ENCODE measurements at regions not wholly inside any gene's neighbourhood (a gene's known extent, or its start where the extent isn't known, plus 50 kb on each side); places are given as distances from the start of the nearest gene placed in this dataset.

DNA sequence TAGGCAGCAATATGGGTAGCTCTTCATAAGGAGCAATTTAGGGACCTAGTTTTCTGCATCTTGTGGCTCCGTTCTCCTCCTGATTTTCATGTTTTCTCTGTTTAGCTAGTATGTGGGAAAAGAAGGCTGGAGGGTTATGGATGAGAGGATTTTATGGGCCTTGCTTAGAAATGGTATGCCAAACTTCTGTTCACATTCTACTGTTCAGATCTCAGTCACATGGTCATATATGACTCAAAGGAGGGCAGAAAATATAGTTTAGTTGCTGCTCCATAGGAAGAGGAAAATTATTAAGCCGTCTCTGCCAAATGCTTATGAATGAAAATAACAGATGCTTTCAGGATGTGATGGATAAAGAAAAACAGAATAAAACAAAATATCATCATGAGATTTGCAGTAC lies 361.8 kb upstream of the CWC22 start:
- no peak for DNase-seq (ENCODE audit: low spot score)

DNA sequence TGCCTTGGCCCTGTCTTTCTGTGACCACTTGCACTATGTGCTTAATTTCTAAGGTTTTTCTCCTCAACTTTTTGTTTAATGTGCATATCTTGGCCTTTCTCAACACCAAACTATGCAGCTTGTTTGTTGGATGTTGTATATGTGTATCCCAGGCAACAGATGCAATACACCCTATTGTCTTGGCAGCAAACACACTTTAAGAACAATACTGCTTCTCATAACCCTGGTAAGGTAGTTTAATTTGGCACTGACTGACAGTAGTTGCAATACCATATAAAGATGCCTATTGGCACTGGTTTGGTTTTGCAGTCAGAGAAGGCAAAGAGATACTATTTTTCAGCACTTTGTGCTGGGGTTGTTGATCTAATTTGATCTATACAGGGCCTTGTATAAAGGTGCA lies 360.7 kb upstream of the CWC22 start:
- no peak for DNase-seq (ENCODE audit: low spot score)

DNA sequence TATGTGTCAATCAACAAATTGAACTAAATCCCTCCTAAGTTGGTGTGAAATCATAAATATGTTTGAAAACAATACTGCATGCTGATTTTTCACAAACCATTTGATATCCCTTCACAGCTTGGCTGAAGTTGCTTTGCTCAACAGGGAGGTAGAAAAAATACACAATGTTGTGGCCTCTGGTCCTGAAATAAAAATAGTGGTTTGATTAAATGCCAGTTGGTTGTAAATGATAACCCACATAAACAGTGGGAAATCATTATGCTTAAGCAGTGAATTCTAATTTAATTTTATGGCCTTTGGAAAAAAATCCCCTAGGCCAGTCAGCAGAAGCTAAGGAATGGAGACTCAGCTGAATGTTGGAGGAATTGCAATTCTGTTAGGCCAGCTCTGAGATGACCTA lies 359.4 kb upstream of the CWC22 start:
- DNase-seq (ENCODE audit: low spot score): no peak

DNA sequence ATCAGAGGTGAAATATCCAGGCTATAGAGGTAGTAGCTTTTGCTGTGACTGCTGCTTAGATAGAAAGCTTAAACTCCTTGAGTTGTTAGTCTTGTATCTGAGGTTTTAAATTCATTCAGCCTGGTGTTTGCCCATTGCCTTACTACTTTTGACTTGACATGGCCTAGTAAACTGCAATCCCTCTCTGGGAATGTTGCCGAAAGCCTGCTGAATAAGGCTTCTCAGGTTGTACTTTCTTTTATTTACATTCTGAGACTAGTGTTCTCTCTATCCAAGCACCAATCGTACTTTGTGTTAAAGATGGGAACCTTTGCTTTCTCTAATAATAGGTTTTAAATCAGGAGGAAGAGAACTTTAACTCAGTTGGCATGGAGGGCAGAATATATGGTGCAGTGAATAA lies 357.6 kb upstream of the CWC22 start:
- DNase-seq (ENCODE audit: low spot score): no peak

DNA sequence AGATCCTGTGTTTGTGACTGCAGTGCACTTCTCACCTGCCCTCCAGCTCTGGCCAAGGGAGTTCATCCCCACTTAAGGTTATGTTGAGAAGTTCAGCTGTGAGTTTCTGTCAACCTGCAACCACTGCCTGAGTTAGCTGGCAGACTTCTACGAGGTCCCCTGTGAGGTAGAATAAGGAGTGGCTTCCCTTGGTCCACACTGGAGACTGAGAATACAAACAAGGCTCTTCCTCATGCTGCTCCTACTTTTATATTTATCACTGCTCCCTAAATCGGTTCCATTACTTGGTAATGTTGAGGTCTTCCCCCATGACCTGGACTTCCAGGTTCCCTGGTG lies 353.2 kb upstream of the CWC22 start:
- DNase-seq (ENCODE audit: low spot score): no peak

DNA sequence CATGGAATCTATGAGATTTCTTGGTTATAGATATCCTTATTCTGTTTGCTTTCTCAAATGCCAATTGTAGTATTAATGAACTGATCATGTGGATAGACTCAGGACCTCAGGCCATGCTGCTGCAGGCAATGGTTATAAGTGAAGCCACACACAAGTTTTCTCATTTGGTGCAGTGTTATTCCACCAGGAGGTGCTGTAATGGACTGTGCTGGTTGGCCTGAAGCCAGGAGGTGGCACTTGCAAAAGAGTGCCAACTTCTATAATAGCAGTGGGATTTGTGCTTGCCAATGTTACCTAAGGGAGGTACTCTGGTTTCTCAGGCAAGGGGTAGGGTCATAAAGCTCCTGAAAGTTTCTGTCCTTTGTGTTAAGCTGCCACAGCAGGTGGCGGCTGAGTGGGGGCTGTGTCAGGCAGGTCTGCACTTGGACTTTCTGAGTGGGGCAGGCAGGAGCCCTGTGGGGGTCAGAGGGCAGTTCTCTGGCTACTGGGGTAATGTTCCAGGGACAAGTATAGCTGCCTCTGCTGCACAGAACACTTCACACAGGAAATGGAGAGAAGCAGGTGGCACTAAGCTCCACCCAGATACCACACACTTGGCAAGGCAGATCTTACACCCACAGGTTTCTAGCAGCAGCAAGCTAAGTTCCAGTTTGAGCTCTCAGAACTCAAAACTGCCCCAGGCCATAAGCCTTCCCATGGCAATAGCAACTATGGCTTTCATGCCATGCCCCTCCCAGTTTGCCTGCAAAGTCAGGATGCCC lies 352.6 kb upstream of the CWC22 start:
- no peak for DNase-seq (ENCODE audit: low spot score)

DNA sequence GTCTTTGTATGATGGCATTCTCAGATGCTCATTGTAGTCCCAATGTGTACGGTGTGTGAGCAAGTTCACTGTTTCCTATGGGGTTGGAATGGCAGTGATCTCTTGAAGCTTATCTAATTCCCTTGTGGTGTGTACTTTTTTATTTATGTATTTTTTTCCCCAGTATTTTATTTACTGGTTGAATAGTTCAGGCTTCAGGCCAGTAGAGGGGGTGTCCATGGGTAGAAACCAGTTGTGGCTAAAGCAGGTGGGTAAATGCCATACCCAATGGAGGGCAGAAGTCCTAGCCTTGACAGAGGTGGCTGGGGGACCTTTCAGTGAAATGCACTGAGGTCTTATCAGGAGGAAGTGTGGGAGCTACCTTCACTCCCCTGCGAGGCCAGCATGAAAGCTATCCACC lies 351.4 kb upstream of the CWC22 start:
- DNase-seq (ENCODE audit: low spot score): no peak

DNA sequence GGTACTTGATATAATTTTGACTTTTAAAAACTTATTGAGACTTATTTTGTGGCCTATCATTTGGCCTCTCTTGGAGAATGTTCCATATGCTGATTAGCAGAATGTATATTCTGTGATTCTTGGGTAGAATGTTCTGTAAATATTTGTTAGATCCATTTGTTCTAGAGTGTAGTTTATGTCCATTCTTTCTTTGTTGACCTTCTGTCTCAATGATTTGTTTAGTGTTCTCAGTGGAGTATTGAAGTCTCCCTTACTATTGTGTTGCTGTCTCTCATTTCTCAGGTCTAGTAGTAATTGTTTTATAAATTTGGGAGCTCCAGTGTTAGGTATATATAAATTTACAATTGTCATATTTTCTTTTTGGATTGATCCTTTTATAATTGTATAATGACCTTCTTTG lies 349.6 kb upstream of the CWC22 start:
- no peak for DNase-seq (ENCODE audit: low spot score)

DNA sequence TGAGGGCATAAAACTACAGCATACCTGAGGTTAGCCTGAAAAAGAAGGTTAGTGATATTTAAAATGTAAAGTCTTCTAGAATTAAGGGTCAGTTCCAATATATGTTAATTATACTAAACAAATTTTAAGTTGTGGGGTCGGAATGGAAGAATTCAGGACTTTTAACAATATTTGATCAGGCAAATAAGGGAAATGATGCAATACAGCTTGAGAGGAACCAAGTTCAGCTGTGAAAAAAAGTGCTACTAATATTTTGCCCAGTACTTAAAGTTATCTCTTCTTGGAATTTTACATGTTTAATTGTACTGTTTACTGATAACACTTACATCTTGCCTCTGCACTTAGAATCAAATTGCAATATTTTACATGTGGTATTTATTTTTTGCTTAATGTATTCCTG lies 345.5 kb upstream of the CWC22 start:
- DNase-seq (ENCODE audit: low spot score): no peak

DNA sequence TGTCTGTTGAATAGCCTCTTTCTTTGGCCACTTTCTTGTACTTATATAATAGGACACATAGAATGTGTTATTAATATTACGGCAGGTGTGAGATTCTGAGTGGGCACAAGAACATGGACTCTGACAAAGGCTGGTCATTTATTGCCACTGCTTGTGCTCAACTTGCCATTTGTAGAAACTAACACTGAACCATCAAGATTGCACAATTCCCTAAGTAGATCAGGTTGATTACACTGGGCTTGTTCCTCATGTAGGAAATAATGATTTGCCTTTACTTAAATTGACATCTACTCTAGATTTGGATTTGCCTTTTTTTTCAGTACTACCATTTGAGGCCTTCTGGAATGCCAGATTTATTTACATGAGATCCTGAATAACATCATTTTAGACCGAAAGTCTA lies 342.7 kb upstream of the CWC22 start:
- DNase-seq (ENCODE audit: low spot score): no peak

DNA sequence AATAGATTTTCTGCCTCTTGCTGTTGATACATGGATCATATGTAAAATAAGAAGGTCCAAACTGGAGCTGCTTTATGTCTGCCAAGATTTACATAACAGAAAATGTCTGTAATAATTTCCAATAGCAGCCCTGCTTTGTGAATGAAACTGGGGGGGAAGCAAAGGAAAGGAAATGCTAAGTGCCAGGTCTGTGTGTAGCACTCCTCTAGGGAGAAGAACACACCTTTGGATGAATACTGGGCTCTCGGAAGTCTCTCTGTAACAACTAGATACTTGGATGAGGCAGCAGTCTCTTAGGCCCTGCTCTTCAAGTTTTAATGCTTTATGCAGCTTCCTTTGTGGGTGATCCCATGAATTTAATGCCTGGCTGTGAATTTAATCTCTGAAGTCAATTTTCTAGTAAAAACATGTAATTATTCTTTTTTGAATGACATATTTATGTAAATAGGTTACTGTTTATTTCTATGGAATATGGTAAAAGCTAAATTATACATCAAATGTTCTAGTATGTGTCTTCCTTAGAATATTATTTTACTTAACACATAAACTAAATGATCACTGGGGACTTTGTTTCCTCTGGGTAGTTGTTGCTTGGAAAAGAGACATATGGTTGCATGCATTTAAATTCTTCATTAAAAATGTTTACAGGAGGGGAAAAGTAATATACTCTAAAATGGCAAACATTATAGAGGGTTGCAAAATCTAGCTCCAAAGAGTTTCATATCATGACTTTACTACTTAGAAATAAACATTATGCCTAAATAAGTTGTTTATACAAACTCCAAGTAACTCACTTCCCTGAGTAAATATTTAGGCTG lies 336.6 kb upstream of the CWC22 start:
- DNase-seq (ENCODE audit: low spot score): no peak

DNA sequence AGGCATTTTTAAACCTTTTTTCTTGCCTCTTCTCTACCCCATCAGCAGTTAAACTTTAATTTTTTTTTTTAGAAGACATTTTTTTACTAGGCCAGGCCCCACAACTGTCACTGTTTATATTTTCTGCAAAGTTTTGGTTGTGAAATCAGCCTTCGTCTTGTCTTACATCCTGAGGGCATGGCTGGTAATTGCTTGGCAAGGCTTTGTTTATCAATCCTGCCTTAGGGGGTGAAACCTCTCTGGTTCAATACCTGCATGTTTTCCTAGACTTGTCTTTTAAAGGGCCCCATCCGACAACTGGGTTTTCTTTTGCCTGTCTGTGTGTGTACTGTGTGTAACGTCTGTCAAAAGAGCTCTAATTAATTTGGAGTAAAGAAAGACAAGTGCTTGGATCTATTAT lies 330.0 kb upstream of the CWC22 start:
- no peak for DNase-seq (ENCODE audit: low spot score)

DNA sequence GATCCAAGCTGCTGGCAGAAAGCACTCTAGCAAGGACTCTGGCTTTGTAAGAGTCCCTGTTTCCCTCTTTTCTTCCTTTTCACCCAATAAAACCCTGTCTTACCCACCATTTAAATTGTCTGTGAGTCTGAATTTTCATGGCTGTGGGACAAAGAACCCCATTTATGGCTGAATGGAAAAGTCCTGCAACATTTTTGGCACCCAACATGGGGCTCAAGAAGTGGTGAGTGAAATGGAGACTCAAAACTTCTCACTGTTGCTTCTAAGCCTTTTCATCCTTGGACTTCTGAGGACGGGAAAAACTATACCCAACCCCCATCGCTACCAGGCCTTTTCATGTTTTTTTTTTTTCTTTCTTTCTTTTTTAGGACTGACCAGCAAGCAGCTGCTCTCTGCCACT lies 329.5 kb upstream of the CWC22 start:
- no peak for DNase-seq (ENCODE audit: low spot score)

DNA sequence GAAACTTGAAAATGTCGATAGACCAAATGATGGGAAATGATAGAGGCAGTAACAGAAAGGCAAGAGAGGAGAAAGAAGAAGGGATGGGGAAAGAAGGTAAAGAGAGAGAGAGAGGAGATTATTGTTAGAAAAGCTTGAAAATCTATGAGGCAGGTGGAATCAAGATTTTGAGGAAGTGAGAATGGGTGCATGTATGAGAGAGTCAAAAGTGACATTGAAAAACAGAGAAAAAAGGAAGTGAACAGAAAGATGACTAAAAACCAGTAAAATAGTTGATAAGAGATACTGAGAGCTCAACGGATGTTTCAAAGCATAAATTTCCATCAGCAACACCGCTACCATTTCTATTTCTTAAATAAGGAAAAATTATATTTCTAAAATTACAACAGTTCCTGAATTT lies 327.4 kb upstream of the CWC22 start:
- no peak for DNase-seq (ENCODE audit: low spot score)

DNA sequence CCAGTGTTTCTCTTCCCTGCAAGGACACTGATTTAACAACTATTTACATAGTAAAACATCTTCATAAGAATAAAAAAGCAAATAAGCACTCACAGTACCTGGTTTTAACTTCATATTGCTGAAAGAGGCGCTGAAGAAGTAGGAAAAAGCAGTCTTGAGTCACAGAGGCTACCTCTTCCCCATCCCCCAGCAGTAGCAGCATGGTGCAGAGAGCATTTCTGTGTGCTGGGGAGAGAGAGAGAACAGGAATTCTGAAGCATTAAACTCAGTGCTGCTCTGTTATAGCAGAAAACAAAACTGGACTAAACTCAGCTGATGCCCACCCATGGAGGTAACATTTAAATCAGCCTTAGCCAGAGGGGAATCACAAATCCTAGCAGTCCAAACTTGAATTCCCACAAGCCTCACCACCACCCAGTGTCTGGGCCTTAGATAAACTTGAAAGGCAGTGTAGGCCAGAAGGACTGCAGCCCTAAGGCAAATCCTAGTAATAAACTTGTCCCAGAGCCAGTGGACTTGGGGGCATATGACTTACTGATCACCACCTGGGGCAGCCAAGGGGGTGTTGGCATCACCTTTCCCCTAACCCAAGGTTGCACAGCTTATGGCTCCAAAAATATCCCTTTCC lies 321.8 kb upstream of the CWC22 start:
- DNase-seq (ENCODE audit: low spot score): no peak

DNA sequence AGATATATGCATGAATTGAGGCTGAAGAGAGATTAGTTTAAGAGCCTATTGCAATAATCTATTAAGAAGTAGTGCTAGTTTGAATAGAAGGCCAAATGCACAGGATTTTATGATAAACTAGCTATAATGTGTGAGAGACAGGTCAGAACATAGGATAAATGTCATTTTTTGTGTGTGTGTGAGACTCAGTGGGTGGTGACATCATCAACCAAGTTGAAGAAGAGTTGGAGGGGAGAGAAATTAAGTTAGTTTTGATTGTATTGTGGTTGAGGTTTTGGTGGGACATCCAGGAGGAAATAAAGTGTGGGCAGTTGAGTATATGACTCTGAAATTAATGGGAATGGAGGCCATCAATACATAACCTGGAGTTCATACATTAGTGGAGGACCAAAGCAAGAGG lies 320.1 kb upstream of the CWC22 start:
- no peak for DNase-seq (ENCODE audit: low spot score)

DNA sequence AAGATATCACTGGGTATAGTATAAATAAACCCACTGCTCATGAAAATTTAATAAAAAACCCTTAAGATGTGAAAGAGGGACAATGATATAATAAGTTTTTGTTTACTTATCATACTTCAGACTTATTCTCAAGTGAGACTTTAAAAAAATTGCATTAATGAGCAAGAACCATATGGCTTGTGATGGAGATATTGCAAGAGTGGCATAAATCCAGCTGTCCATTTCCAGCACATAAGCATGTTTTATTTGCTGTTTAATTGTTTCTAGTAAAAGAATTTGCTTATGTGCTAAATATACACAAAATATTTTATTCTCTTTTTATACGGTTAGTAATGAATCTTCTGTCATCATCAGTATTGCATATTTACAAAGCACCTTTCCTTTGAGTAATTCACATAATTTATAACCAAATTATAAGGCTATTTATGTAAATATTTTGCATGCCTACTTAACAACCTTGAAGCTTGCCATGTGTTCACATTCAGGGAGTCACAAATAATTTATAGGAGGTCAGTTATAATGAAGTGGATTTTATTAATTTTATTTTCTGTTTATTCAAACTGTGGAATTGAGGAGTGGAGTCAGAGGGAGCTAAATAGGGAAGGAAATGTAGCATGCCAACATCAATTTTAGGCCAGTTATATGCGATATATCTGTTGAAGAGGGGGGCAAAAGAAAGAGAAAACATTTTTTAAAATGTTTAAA lies 318.5 kb upstream of the CWC22 start:
- no peak for DNase-seq (ENCODE audit: low spot score)

DNA sequence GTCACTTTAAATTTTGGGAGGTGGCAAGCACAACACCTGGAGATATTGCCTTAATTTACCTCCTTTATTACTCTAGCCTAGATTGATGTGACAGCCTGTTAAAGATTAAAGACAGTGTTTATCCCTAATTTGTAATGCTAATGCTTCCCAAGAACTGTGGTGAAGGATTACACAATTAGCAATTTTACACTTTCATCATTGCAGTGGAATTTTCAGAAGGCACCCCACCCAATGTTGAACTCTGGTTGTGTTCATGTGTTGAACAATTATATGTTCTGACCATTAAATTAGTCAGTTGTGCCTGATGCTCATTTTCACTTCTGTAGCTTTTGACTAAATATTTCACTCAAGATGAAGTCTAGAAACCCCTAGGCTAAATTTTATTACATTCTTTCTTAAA lies 317.1 kb upstream of the CWC22 start:
- no peak for DNase-seq (ENCODE audit: low spot score)

DNA sequence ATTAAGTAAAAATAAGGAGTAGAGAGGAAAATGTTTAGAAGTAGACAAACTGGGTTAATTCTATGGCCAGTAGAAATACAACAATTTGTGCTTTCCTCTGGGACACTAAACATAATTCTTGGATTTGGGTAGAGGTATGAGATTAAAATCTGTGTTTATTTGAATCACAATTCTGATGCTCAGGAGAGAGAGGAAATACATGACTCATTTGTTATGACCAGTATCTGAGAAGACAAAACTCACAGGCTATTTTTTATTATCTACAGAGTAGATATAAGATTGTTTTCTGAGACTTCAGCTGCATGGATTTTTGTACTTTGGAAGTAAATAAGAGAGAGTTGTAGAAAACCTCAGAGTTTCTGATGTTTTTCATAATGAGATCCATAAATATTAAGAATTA lies 315.7 kb upstream of the CWC22 start:
- no peak for DNase-seq (ENCODE audit: low spot score)

DNA sequence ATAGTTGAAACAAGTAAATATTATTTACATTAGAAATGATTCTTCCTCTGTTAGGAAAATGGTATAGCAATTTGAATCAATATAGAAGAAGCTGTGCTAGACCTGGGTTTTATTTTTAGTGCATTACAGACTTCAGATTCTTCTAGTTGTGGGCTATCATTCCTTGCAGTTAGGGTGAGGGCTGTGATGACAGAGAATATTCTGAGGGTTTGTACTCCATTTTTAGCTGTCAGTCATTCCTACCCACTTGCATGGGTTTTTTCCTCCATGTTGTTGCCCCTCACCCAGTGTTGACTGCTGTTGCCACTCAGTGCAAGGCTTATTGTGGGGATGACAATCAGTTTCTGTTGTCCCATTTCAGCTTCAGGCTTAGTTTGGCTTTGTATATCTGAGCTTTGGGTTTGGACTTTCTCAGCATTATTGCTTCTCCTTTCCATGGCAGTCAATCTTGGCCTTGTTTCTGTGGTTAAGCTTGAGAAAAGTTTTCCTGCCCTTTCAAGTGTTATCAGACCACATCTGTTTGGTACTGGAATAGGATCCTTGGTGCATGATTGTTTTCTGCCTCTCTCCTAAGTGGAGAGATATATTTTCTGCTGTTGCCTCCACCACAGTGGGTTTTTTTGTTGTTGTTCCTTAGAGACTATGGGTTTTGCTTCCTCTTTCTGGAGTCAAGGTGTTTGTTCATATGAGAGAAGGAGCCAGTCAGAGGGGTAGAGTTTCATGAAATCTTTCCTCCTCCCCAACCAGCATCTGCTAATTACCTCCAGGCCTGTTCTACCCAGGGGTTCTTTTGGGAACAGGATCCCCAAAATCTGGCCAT lies 312.7 kb upstream of the CWC22 start:
- no peak for DNase-seq (ENCODE audit: low spot score)

DNA sequence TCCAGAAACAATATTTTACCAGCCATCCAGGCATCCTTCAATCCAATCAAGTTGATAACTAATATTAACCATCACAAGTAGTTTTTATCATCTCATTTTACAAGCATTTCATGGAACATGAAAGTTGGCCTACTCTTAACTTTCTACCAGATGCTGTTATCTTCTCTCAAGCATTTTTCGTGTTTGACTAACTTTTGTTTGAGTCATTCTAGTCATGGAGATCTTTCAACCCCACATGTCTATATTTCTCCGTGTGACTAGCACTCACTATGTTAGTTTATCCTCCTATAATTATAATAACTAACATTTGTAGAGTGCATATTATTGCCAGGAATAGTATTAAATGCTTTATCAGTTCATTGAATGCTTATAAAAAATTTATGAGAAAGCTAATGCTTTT lies 307.0 kb upstream of the CWC22 start:
- DNase-seq (ENCODE audit: low spot score): no peak

DNA sequence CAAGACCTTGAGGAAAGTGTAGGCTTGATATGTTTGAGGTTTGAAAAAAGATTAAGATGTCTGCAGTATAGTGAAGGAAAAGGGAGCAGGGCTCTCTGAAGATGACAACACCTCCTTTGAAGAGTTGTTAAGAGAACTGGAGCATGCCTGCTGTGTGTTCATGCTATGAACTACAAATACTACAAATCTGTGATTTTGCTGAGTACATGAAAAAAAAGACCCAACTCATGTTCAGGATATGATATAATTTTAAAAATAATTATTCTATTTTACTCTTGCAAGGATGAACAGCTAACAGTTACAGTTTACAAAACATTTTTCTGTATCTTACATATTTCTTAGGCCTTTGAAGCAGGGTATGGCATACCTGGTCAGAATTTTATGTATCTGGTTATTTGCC lies 305.4 kb upstream of the CWC22 start:
- DNase-seq (ENCODE audit: low spot score): no peak

Measured in ureter (tissue), 1 donor.